Urothelium cell line (cell line): ENCODE measurements at regions not wholly inside any gene's neighbourhood (a gene's known extent, or its start where the extent isn't known, plus 50 kb on each side); places are given as distances from the start of the nearest gene placed in this dataset.
A peak's percentile ranks its signal among the peaks of the same experiment; 100 is the strongest.
"Not testable (repeated sequence)": the region's sequence is repeated elsewhere in the genome, so short reads cannot be mapped to it uniquely, and the experiment has no call there.

Source experiments
- DNase-seq: peaks from one replicate; pipeline ENCODE4 v3.0.0; 2011; ENCODE audit warnings: low spot score, mixed read lengths
- FAIRE-seq: peaks from 2 replicates; lab custom pipeline; 2011; peaks lifted over from hg19 to GRCh38; lab: Jason Lieb, UNC

DNA sequence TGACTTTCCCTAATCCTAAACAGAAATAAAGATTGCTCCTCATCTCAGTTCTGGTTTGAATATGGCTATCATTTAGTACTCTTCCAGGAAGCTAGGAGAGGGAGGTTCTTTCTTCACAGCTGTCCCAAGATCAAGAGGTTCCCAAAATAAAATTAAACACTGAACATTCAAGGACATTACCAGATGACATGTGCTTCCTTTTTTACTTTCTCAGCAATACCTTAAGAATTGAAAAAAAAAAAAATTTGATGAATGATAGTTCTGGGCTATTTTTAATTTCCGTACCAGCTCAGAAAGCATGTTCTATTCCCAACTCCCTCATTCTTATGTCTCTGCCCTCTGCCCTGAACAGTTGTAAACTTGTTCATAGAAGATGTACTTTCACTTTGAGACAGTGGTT lies 61.7 kb upstream of the MYL1 start:
- FAIRE-seq (no peak), DNase-seq (no peak)

DNA sequence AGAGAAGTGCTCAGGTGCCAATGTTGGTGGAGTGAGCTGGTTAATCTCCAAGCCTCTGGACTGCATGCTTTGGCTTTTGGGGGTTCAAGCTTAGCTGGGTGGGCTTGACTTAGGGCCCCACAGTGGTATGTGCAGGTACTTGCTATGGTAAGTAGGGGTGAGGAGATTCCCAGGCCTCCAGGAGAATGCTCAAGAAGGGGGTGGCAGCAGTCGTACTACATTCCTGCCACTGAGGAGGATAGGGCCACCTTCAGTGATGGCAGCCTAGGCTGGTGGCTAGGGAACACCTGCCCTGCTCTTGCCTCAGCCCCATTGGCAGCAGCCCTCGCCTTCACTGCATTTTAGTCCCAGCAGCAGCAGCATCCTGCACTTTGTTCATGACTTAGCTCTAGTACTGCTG lies 55.6 kb upstream of the MYL1 start:
- DNase-seq (no peak), FAIRE-seq (no peak)

- FAIRE-seq (no peak), DNase-seq (peak; percentile 22)
Measured at GRCh38 chr2:210366675-210367080, 51.7 kb upstream of the MYL1 start.

GRCh38 chr2:210365475-210365874 lies 50.5 kb upstream of the MYL1 start:
- FAIRE-seq: peak; percentile 46
- not testable (repeated sequence) for DNase-seq
